RWPE2 (cell line): ENCODE measurements at regions not wholly inside any gene's neighbourhood (a gene's known extent, or its start where the extent isn't known, plus 50 kb on each side); places are given as distances from the start of the nearest gene placed in this dataset.
"Not testable (repeated sequence)": the region's sequence is repeated elsewhere in the genome, so short reads cannot be mapped to it uniquely, and the experiment has no call there.

ENCODE experiments used
- ATAC-seq: fragments of 200-7000 bp; cut with Tn5 transposase; 3 replicates; pipeline ENCODE4 v1.9.1; 2021; ENCODE audit warnings: low read depth
- DNase-seq: peaks from one replicate; pipeline ENCODE4 v3.0.0-alpha.2; 2020; ENCODE audit warnings: low spot score
- H3K27ac ChIP-seq: fragments of 450-650 bp; 2 replicates; pipeline ENCODE4 v1.5.1; 2017; ENCODE audit warnings: mild to moderate bottlenecking; ENCODE audit not compliant: poor library complexity, severe bottlenecking
- H3K27me3 ChIP-seq: fragments of 250-450 bp; sonication (Bioruptor Pico); 2 replicates; pipeline ENCODE4 v1.5.1; 2021; ENCODE audit warnings: mild to moderate bottlenecking, moderate library complexity; ENCODE audit not compliant: insufficient read depth, poor library complexity, severe bottlenecking
- H3K36me3 ChIP-seq: fragments of 250-450 bp; sonication (Bioruptor Pico); 2 replicates; pipeline ENCODE4 v1.5.1; 2020; ENCODE audit warnings: low read depth, mild to moderate bottlenecking, moderate library complexity
- H3K4me1 ChIP-seq: fragments of 250-450 bp; sonication (Bioruptor Pico); 2 replicates; pipeline ENCODE4 v1.5.1; 2021; ENCODE audit warnings: mild to moderate bottlenecking, moderate library complexity; ENCODE audit not compliant: insufficient read depth, poor library complexity, severe bottlenecking
- H3K4me3 ChIP-seq: fragments of 250-450 bp; sonication (Bioruptor Pico); 2 replicates; pipeline ENCODE4 v1.5.1; 2021; ENCODE audit warnings: mild to moderate bottlenecking, moderate library complexity; ENCODE audit not compliant: severe bottlenecking
- H3K9me3 ChIP-seq: fragments of 250-450 bp; sonication (Bioruptor Pico); 2 replicates; pipeline ENCODE4 v1.5.1; 2021; ENCODE audit warnings: mild to moderate bottlenecking, moderate library complexity; ENCODE audit not compliant: severe bottlenecking
- TF ChIP-seq, protein P1 (sequence below): fragments of 450-650 bp; IDR thresholded peaks from one replicate; pipeline ENCODE4 v1.5.1; 2017; ENCODE audit warnings: mild to moderate bottlenecking, moderate library complexity; ENCODE audit not compliant: poor library complexity, severe bottlenecking

DNA sequence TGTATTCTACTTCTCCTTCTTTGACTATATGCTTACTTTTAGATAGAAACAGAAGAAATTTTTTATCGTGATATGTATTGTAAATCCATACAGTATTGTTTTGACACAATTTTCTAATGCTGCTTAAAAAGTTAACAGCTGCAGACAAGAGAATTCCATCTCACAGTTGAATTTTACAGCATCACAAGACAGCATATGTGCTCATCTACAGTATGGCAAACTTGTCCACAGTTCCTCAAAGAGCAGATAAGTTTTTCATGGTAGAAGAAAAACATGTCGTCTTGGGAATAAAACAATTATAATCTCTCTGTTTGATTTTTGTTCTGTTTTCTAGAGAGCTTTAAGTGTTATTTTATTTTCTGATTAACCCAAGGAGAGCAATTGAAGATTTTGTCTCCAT is 438.5 kb upstream of the NUDT12 start:
- TF ChIP-seq, protein P1, sequence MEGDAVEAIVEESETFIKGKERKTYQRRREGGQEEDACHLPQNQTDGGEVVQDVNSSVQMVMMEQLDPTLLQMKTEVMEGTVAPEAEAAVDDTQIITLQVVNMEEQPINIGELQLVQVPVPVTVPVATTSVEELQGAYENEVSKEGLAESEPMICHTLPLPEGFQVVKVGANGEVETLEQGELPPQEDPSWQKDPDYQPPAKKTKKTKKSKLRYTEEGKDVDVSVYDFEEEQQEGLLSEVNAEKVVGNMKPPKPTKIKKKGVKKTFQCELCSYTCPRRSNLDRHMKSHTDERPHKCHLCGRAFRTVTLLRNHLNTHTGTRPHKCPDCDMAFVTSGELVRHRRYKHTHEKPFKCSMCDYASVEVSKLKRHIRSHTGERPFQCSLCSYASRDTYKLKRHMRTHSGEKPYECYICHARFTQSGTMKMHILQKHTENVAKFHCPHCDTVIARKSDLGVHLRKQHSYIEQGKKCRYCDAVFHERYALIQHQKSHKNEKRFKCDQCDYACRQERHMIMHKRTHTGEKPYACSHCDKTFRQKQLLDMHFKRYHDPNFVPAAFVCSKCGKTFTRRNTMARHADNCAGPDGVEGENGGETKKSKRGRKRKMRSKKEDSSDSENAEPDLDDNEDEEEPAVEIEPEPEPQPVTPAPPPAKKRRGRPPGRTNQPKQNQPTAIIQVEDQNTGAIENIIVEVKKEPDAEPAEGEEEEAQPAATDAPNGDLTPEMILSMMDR = no peak
- no peak overlapping the region for H3K4me3 ChIP-seq

DNA sequence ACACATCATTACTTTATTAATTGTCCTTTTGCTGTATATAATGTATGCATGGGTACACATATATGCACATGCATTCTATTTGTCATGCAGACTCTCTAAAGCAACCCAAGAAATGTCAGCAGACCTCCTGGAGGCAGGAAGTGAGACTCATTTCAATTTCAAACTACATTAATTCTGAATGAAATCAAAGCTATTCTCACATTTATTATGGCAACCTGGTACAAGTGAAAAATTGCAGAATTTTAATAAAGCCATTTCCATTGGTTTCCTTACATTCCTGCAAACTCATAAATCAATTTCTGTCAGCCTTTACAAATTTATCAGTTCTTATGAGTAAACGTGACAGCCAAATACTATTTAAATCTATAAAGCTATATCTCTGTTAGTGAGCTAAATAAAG is 430.4 kb upstream of the NUDT12 start:
- no peak overlapping the region for H3K27ac ChIP-seq
- H3K27me3 ChIP-seq = peaks cover 25% of the 10 kb centered on the region
- no peaks in the 10 kb centered on the region for H3K4me1 ChIP-seq
- ATAC-seq (no peak), DNase-seq (no peak)
- H3K36me3 ChIP-seq = no peaks in the 10 kb centered on the region
- H3K9me3 ChIP-seq = no peaks in the 10 kb centered on the region
- TF ChIP-seq, protein P1 = no peak
- H3K4me3 ChIP-seq = no peak overlapping the region

More for the DNA sequence above, 438.5 kb upstream of the NUDT12 start:
- DNase-seq = no peak
- Histone ChIP-seq H3K4me1 (no peaks in the 10 kb centered on the region), H3K27me3 (peaks cover 16% of the 10 kb centered on the region), H3K27ac (no peak overlapping the region), H3K9me3 (no peaks in the 10 kb centered on the region), H3K36me3 (no peaks in the 10 kb centered on the region)
- ATAC-seq = no peak

DNA sequence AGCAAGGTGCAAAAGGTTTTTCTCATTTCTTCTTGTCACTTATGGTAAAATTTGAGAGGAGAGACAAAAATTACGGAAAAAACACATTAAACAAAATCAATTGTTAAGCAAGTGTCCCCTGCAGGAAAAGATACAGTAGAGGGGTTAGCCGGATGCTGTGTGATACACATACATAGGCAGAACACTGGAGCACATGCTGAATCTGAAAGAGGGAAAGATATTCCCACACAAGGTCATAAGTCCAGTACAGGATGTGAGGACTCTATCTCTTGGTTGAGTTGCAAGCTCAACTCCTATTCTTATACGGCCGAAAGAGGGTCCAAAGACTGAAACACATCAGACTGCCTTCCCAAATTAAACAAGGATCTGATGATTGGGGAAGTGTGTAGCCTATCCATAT is 427.5 kb upstream of the NUDT12 start:
- no peak for DNase-seq
- TF ChIP-seq, protein P1 = no peak
- Histone ChIP-seq H3K9me3 (no peaks in the 10 kb centered on the region), H3K27me3 (peaks cover 10% of the 10 kb centered on the region), H3K36me3 (no peaks in the 10 kb centered on the region), H3K4me3 (no peak overlapping the region), H3K4me1 (no peaks in the 10 kb centered on the region), H3K27ac (no peak overlapping the region)
- no peak for ATAC-seq

DNA sequence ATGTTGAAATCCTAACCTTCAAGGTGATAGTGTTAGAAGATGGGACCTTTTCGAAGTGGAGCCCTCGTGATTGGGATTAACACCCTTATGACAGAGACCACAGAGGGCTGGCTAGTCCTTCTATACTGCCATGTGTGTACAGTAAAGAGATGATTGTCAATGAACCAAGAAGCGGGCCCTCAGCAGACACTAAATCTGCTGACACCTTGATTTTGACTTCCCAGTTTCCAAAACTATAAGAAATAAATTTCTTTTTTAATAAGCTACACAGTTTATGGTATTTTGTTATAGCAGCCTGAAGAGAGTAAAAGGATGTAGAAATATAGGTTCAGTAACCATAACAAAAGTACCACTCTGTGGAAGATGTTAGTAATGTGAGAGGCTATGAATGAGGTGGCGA is 419.0 kb upstream of the NUDT12 start:
- no peak for DNase-seq
- TF ChIP-seq, protein P1 = no peak

DNA sequence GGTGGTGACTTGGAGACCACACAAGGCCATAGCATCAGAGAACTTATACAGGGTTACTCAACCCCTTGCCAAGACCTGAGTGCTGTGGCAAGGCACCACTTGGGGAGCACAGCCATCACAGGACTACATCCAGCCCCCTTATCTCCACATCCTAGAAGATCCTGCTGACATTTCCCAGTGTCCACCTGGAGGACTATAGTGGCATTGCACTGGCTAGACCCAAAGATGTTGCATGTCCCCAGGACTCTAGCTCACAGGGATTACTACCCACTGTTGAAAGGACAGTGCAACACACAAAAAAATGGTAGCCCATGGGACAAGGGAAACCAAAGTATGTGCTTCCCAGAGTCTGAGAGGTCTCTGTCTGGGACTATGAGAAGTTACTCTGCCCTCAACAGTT is 411.1 kb upstream of the NUDT12 start:
- no peak; the same call in 2 of the 3 replicates for ATAC-seq
- H3K36me3 ChIP-seq = no peaks in the 10 kb centered on the region

More for the DNA sequence above, 419.0 kb upstream of the NUDT12 start:
- Histone ChIP-seq H3K27ac (no peak overlapping the region), H3K4me1 (no peaks in the 10 kb centered on the region), H3K9me3 (no peaks in the 10 kb centered on the region), H3K27me3 (peaks cover 4% of the 10 kb centered on the region), H3K36me3 (no peaks in the 10 kb centered on the region), H3K4me3 (no peak overlapping the region)
- no peak for ATAC-seq

DNA sequence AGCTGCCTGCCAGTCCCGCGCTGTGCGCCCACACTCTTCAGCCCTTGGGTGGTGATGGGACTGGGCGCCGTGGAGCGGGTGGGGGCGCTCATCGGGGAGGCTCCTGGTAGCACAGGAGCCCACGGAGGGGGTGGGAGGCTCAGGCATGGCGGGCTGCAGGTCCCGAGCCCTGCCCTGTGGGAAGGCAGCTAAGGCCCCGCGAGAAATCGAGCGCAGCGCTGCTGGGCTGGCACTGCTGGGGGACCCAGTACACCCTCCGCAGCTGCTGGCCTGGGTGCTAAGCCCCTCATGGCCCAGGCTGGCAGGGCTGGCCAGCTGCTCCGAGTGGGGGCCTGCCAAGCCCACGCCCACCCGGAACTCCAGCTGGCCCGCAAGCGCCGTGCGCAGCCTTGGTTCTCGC is 403.7 kb upstream of the NUDT12 start:
- H3K27me3 ChIP-seq, ATAC-seq, DNase-seq, H3K27ac ChIP-seq, H3K4me3 ChIP-seq, H3K36me3 ChIP-seq, H3K4me1 ChIP-seq: not testable (repeated sequence)
- H3K9me3 ChIP-seq = peaks cover 15% of the 10 kb centered on the region

More for the DNA sequence above, 411.1 kb upstream of the NUDT12 start:
- DNase-seq = no peak
- TF ChIP-seq, protein P1 = peak; percentile 10
- H3K4me1 ChIP-seq = no peaks in the 10 kb centered on the region
- H3K4me3 ChIP-seq = no peak overlapping the region
- peaks cover 4% of the 10 kb centered on the region for H3K27me3 ChIP-seq
- H3K9me3 ChIP-seq = peaks cover 7% of the 10 kb centered on the region
- no peak overlapping the region for H3K27ac ChIP-seq
